H1 (cell line): ENCODE measurements at regions not wholly inside any gene's neighbourhood (a gene's known extent, or its start where the extent isn't known, plus 50 kb on each side); places are given as distances from the start of the nearest gene placed in this dataset.

Experiments
- CTCF ChIA-PET: fragments of 300-600 bp; sonication (Branson Sonifier 250); formaldehyde crosslinking; loops from one replicate; lab custom pipeline; 2021; ENCODE audit not compliant: partially characterized antibody; lab: Charles Lee
- POLR2A ChIA-PET: fragments of 300-600 bp; sonication (Branson Sonifier 250); formaldehyde crosslinking; loops from one replicate; lab custom pipeline; 2021; ENCODE audit warnings: inconsistent platforms; ENCODE audit not compliant: partially characterized antibody; lab: Charles Lee
- DNase-seq, 2 experiments: peaks; one replicate each; pipeline versions ENCODE4 v3.0.0 to v3.0.0-alpha.2; 2010 to 2022; ENCODE audit warnings: low spot score in 2 of 2, low read depth in 1 of 2, mixed read lengths in 1 of 2
- FAIRE-seq: peaks from 2 replicates; lab custom pipeline; 2011; peaks lifted over from hg19 to GRCh38; lab: Jason Lieb, UNC
- H2AFZ ChIP-seq: 2 replicates; pipeline ENCODE4 v1.8.1; 2012; ENCODE audit warnings: low read length, inconsistent platforms
- H2AK5ac ChIP-seq: 2 replicates; pipeline ENCODE4 v1.6.1; 2013; ENCODE audit warnings: low read depth, low read length
- H2BK120ac ChIP-seq: replicated peaks from 2 replicates; pipeline ENCODE3; 2013; ENCODE audit warnings: low read depth, low read length, inconsistent platforms
- H2BK12ac ChIP-seq: 2 replicates; pipeline ENCODE4 v1.6.1; 2013; ENCODE audit warnings: low read depth, low read length
- H2BK15ac ChIP-seq: 2 replicates; pipeline ENCODE4 v1.6.1; 2013; ENCODE audit warnings: low read length
- H2BK20ac ChIP-seq: 2 replicates; pipeline ENCODE4 v1.6.1; 2013; ENCODE audit warnings: low read length
- H2BK5ac ChIP-seq: 2 replicates; pipeline ENCODE4 v1.6.1; 2013; ENCODE audit warnings: low read depth, low read length
- H3K14ac ChIP-seq: 2 replicates; pipeline ENCODE4 v1.6.1; 2013; ENCODE audit warnings: inconsistent platforms; ENCODE audit not compliant: insufficient read length
- H3K18ac ChIP-seq: 2 replicates; pipeline ENCODE4 v1.6.1; 2013; ENCODE audit warnings: low read length; ENCODE audit errors: extremely low read depth
- H3K23ac ChIP-seq: 2 replicates; pipeline ENCODE4 v1.6.1; 2013; ENCODE audit warnings: inconsistent platforms; ENCODE audit not compliant: insufficient read length
- H3K23me2 ChIP-seq: 2 replicates; pipeline ENCODE4 v1.6.1; 2013; ENCODE audit warnings: low read depth, low read length
- H3K27ac ChIP-seq: 2 replicates; pipeline ENCODE4 v1.6.1; 2011; ENCODE audit warnings: low read depth, low read length, inconsistent platforms
- H3K27me3 ChIP-seq, 4 experiments: replicated peaks in 1 of 4; 1 replicate in 1 of 4; 2 replicates in 3 of 4; pipeline versions ENCODE4 v1.6.1 to v1.8.1; 2011 to 2013; ENCODE audit warnings: low read length in 3 of 4, mild to moderate bottlenecking in 3 of 4, inconsistent platforms in 2 of 4, mixed read lengths in 2 of 4, moderate library complexity in 1 of 4; ENCODE audit not compliant: control insufficient read depth in 3 of 4, insufficient read depth in 3 of 4; ENCODE audit errors: extremely low read depth in 1 of 4
- H3K36me3 ChIP-seq, 4 experiments: 2 replicates each; pipeline versions ENCODE4 v1.6.1 to v1.8.1; 2011 to 2013; ENCODE audit warnings: mild to moderate bottlenecking in 4 of 4, low read length in 3 of 4, moderate library complexity in 2 of 4, control low read depth in 1 of 4, inconsistent platforms in 1 of 4; ENCODE audit not compliant: insufficient read depth in 4 of 4, control insufficient read depth in 2 of 4
- H3K4ac ChIP-seq: replicated peaks from 2 replicates; pipeline ENCODE3; 2013; ENCODE audit warnings: low read length, low read depth, mixed read lengths, inconsistent platforms; ENCODE audit not compliant: insufficient read length
- H3K4me1 ChIP-seq, 4 experiments: replicated peaks in 1 of 4; 1 replicate in 1 of 4; 2 replicates in 3 of 4; pipeline versions ENCODE4 v1.6.1 to v1.8.1; 2011 to 2013; ENCODE audit warnings: low read length in 3 of 4, inconsistent platforms in 2 of 4, mixed read lengths in 1 of 4; ENCODE audit not compliant: insufficient read depth in 4 of 4, control insufficient read depth in 3 of 4
- H3K4me2 ChIP-seq, 2 experiments: 2 replicates each; pipeline versions ENCODE4 v1.6.1 to v1.8.1; 2011 to 2013; ENCODE audit warnings: low read depth in 2 of 2, low read length in 2 of 2, control low read depth in 1 of 2, inconsistent platforms in 1 of 2, mild to moderate bottlenecking in 1 of 2; ENCODE audit not compliant: insufficient read depth in 1 of 2
- H3K4me3 ChIP-seq, 4 experiments: fragments of 200-600, 300-600 bp in 1 of 4; sonication (generic), shearing (Covaris generic), sonication (Bioruptor Twin) in 1 of 4; 2 replicates each; pipeline versions ENCODE4 v1.5.1 to v1.8.1; 2011 to 2016; ENCODE audit warnings: low read length in 4 of 4, low read depth in 3 of 4, control low read depth in 2 of 4, inconsistent platforms in 2 of 4, mild to moderate bottlenecking in 2 of 4, mixed read lengths in 1 of 4, moderate library complexity in 1 of 4; ENCODE audit not compliant: insufficient read depth in 2 of 4; ENCODE audit errors: extremely low read depth in 1 of 4
- H3K56ac ChIP-seq: replicated peaks from 2 replicates; pipeline ENCODE3; 2013; ENCODE audit warnings: low read depth, mild to moderate bottlenecking, mixed read lengths, low read length, inconsistent platforms; ENCODE audit not compliant: insufficient read length
- H3K79me1 ChIP-seq: 2 replicates; pipeline ENCODE4 v1.6.1; 2013; ENCODE audit warnings: low read depth, low read length, control low read depth
- H3K79me2 ChIP-seq, 2 experiments: 2 replicates each; pipeline versions ENCODE4 v1.6.1 to v1.8.1; 2012 to 2013; ENCODE audit warnings: low read length in 2 of 2, mild to moderate bottlenecking in 2 of 2, inconsistent platforms in 1 of 2; ENCODE audit not compliant: insufficient read depth in 2 of 2, control insufficient read depth in 1 of 2
- H3K9ac ChIP-seq, 4 experiments: replicated peaks in 1 of 4; 1 replicate in 1 of 4; 2 replicates in 3 of 4; pipeline versions ENCODE4 v1.6.1 to v1.8.1; 2011 to 2013; ENCODE audit warnings: low read depth in 3 of 4, low read length in 3 of 4, control low read depth in 2 of 4, mild to moderate bottlenecking in 2 of 4, moderate library complexity in 2 of 4, inconsistent platforms in 1 of 4; ENCODE audit errors: extremely low read depth in 1 of 4
- H3K9me3 ChIP-seq, 2 experiments: 2 replicates each; pipeline versions ENCODE4 v1.6.1 to v1.8.1; 2012 to 2013; ENCODE audit warnings: mild to moderate bottlenecking in 2 of 2, moderate library complexity in 2 of 2, control low read depth in 1 of 2, inconsistent platforms in 1 of 2, low read depth in 1 of 2, low read length in 1 of 2, mixed read lengths in 1 of 2; ENCODE audit not compliant: insufficient read depth in 2 of 2
- H4K20me1 ChIP-seq, 2 experiments: replicated peaks in 1 of 2; 2 replicates each; pipeline versions ENCODE3 to v1.8.1; 2011 to 2013; ENCODE audit warnings: inconsistent platforms in 2 of 2, low read length in 2 of 2, mild to moderate bottlenecking in 1 of 2; ENCODE audit not compliant: insufficient read depth in 2 of 2, control insufficient read depth in 1 of 2
- H4K5ac ChIP-seq: 2 replicates; pipeline ENCODE4 v1.6.1; 2013; ENCODE audit warnings: low read length, low read depth, mixed read lengths, inconsistent platforms; ENCODE audit not compliant: insufficient read length
- H4K8ac ChIP-seq: 2 replicates; pipeline ENCODE4 v1.8.0; 2013; ENCODE audit warnings: mild to moderate bottlenecking, moderate library complexity, low read length, inconsistent platforms; ENCODE audit not compliant: insufficient read depth; ENCODE audit errors: extremely low read depth
- H4K91ac ChIP-seq: replicated peaks from 2 replicates; pipeline ENCODE3; 2013; ENCODE audit warnings: low read length, mixed read lengths, inconsistent platforms; ENCODE audit not compliant: insufficient read length
- CTCF ChIP-seq, 3 experiments: IDR thresholded peaks; 1 replicate in 2 of 3; 2 replicates in 1 of 3; pipeline versions ENCODE4 v1.5.1 to v1.6.1; 2011; ENCODE audit warnings: low read length in 3 of 3, mild to moderate bottlenecking in 3 of 3, inconsistent platforms in 2 of 3, low read depth in 1 of 3, moderate library complexity in 1 of 3; ENCODE audit not compliant: insufficient read depth in 1 of 3; ENCODE audit errors: control extremely low read depth in 1 of 3
- RAD21 ChIP-seq, 2 experiments: IDR thresholded peaks in 1 of 2; conservative IDR thresholded peaks in 1 of 2; 2 replicates each; pipeline ENCODE4 v1.6.1; 2011; ENCODE audit warnings: low read depth in 2 of 2, low read length in 2 of 2, improper control_type of control experiment in 1 of 2, inconsistent platforms in 1 of 2, mild to moderate bottlenecking in 1 of 2, moderate library complexity in 1 of 2
- YY1 ChIP-seq: IDR thresholded peaks from 2 replicates; pipeline ENCODE4 v1.6.1; 2011; ENCODE audit warnings: low read depth, mild to moderate bottlenecking, low read length
- WGBS, 2 experiments: shearing (Covaris generic) in 1 of 2; methylation state at CpG; one replicate each; pipeline versions ENCODE4 v1.1.6 to v1.1.7; 2013 to 2015; ENCODE audit warnings: low lambda C conversion rate in 2 of 2, mixed read lengths in 2 of 2, inconsistent platforms in 1 of 2, low coverage in 1 of 2, missing lambda C conversion rate in 1 of 2; ENCODE audit not compliant: insufficient replicate concordance in 2 of 2, insufficient coverage in 1 of 2, insufficient read length in 1 of 2; ENCODE audit errors: extremely low coverage in 1 of 2, missing lambda C conversion rate in 1 of 2; 5-methylcytosine and 5-hydroxymethylcytosine counted together
- TF ChIP-seq, protein P1 (sequence below): IDR thresholded peaks from 2 replicates; pipeline ENCODE4 v1.6.1; 2011; ENCODE audit warnings: low read depth, mild to moderate bottlenecking, low read length; ENCODE audit not compliant: insufficient read depth

- no peak overlapping the region for H3K14ac ChIP-seq
- H3K36me3 ChIP-seq, result no peaks in the 10 kb centered on the region
- no peak overlapping the region; the same call in 1 of the 2 replicates for H2BK15ac ChIP-seq
- H3K9ac ChIP-seq, result no peak overlapping the region; a peak in 1 of 7 replicates
- no peak overlapping the region for H2BK12ac ChIP-seq
- TF ChIP-seq, protein P1, sequence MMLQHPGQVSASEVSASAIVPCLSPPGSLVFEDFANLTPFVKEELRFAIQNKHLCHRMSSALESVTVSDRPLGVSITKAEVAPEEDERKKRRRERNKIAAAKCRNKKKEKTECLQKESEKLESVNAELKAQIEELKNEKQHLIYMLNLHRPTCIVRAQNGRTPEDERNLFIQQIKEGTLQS, result no peak
- peak; percentile 50 to 72 for TF ChIP-seq RAD21 (IDR thresholded peaks at IDR 0.05 in 1 of 2, conservative IDR thresholded peaks at IDR 0.05 in 1 of 2; ENCODE audit: low read depth in 2 of 2, low read length in 2 of 2)
- TF ChIP-seq YY1, result 0 out of 2 replicates have a peak, but pooled peaks have one; percentile 29
- peak; percentile 53 to 72 (median 64) for TF ChIP-seq CTCF (IDR thresholded peaks at IDR 0.05; ENCODE audit: control extremely low read depth in 1 of 3, insufficient read depth in 1 of 3, low read depth in 1 of 3, low read length in 3 of 3)
- H4K8ac ChIP-seq, result no peak overlapping the region
- H2BK5ac ChIP-seq, result peak overlapping the region; percentile 30; the same call in 1 of the 2 replicates
- H3K27ac ChIP-seq, result no peak overlapping the region
- WGBS, 2 experiments, result 58% methylated on average over 16 of the region's 16 CpGs; no CpG with 5 or more reads in 1 of the 2 experiments
- ChIA-PET CTCF (interaction anchor here (0.7 to 1.1 kb wide), 3 partner anchors 13 to 1269 kb away, joined by 3 to 4 read pairs (median 3); no protein-coding TSS in a partner anchor), POLR2A (no interaction called here)
- H4K20me1 ChIP-seq, result no peaks in the 10 kb centered on the region
- no peaks in the 10 kb centered on the region for H3K79me2 ChIP-seq
- H2BK20ac ChIP-seq, result 0 out of 2 replicates have a peak overlapping the region, but pooled peaks have one; percentile 61
- no peak overlapping the region for H3K56ac ChIP-seq
- H2BK120ac ChIP-seq, result no peak overlapping the region
- H3K4me1 ChIP-seq, result peaks cover 0 to 3% (median 1%) of the 10 kb centered on the region in 4 experiments; a peak in 3 of 7 replicates
- peak overlapping the region; percentile 52; the same call in 1 of the 2 replicates for H3K18ac ChIP-seq
- FAIRE-seq, result peak; percentile 62
- DNase-seq, result peak; percentile 21 to 58
- no peak overlapping the region for H4K5ac ChIP-seq
- H3K23me2 ChIP-seq, result no peaks in the 10 kb centered on the region
- peak overlapping the region in 1 of 2 experiments; percentile 28; a peak in 1 of 4 replicates for H3K4me2 ChIP-seq
- H3K27me3 ChIP-seq, result no peaks in the 10 kb centered on the region
- no peaks in the 10 kb centered on the region for H3K79me1 ChIP-seq
- no peak overlapping the region for H4K91ac ChIP-seq
- no peak overlapping the region for H2AK5ac ChIP-seq
- H3K9me3 ChIP-seq, result no peaks in the 10 kb centered on the region
- H3K4me3 ChIP-seq, result no peak overlapping the region
- no peak overlapping the region for H3K23ac ChIP-seq
- no peak overlapping the region for H3K4ac ChIP-seq
- peak overlapping the region; percentile 97 for H2AFZ ChIP-seq
Observed at GRCh38 chr2:82282111-82282882, 1977.7 kb upstream of the LRRTM1 start.
